ENCODE measurements at regions not wholly inside any gene's neighbourhood (a gene's known extent, or its start where the extent isn't known, plus 50 kb on each side); places are given as distances from the start of the nearest gene placed in this dataset.

- TF ChIP-seq, protein P1, sequence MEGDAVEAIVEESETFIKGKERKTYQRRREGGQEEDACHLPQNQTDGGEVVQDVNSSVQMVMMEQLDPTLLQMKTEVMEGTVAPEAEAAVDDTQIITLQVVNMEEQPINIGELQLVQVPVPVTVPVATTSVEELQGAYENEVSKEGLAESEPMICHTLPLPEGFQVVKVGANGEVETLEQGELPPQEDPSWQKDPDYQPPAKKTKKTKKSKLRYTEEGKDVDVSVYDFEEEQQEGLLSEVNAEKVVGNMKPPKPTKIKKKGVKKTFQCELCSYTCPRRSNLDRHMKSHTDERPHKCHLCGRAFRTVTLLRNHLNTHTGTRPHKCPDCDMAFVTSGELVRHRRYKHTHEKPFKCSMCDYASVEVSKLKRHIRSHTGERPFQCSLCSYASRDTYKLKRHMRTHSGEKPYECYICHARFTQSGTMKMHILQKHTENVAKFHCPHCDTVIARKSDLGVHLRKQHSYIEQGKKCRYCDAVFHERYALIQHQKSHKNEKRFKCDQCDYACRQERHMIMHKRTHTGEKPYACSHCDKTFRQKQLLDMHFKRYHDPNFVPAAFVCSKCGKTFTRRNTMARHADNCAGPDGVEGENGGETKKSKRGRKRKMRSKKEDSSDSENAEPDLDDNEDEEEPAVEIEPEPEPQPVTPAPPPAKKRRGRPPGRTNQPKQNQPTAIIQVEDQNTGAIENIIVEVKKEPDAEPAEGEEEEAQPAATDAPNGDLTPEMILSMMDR (IDR thresholded peaks at IDR 0.05; ENCODE audit: low read depth, low read length), result no peak
- TF ChIP-seq EZH2phosphoT487 (IDR thresholded peaks at IDR 0.05; ENCODE audit: low read depth), result no peak
Observed at GRCh38 chr2:41127351-41127750, 675.5 kb upstream of the SLC8A1 start.
